ENCODE measurements at regions not wholly inside any gene's neighbourhood (a gene's known extent, or its start where the extent isn't known, plus 50 kb on each side); places are given as distances from the start of the nearest gene placed in this dataset.
"Not testable (repeated sequence)": the region's sequence is repeated elsewhere in the genome, so short reads cannot be mapped to it uniquely, and the experiment has no call there.

GRCh38 chr9:89935115-89935514, 330.3 kb downstream of the GADD45G start:
- DNase-seq (ENCODE audit: low read depth in 2 of 2) = no peak

DNA sequence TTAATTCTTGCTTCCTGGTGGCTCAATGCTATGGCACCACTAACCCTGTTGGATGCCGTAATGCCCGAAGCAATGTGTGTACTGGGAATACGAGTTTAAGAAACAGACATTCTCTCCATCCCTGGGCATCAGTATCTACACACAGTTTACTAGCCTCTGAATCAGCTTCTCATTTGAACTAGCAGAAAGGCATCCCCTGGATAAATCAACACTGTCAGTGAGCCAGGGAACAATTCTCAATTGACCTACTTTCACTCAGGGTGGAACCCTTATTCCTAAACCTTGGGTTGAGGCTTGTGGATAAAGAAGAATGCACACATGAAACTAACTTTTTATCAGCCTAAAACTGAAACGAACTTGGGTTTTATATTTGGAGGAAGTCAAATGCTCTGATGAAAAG, 331.0 kb downstream of the GADD45G start:
- DNase-seq (ENCODE audit: low read depth in 2 of 2) = no peak

DNA sequence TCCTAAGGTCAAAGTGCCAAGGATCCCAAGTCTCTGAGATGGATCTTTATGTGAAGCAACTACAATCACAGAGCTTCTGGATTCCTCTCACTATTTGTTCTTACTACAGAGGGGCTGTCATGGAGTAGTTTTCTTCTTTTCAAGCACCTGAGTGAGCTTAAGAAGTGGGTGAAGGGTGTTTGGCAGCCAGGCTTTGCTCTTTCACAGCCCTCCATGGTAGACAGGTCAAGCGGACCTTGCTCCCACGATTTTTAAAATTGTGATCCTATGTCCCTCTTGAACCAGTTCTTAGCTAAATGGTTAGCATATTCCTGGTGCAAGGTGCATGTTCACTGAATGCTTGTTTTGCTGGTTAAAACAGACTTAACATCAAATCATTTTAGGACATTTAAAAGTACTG, 332.2 kb downstream of the GADD45G start:
- DNase-seq (ENCODE audit: low read depth in 2 of 2) = no peak

- DNase-seq (ENCODE audit: low read depth in 2 of 2) = no peak
These were observed 334.4 kb downstream of the GADD45G start for GRCh38 chr9:89939181-89939580.

DNA sequence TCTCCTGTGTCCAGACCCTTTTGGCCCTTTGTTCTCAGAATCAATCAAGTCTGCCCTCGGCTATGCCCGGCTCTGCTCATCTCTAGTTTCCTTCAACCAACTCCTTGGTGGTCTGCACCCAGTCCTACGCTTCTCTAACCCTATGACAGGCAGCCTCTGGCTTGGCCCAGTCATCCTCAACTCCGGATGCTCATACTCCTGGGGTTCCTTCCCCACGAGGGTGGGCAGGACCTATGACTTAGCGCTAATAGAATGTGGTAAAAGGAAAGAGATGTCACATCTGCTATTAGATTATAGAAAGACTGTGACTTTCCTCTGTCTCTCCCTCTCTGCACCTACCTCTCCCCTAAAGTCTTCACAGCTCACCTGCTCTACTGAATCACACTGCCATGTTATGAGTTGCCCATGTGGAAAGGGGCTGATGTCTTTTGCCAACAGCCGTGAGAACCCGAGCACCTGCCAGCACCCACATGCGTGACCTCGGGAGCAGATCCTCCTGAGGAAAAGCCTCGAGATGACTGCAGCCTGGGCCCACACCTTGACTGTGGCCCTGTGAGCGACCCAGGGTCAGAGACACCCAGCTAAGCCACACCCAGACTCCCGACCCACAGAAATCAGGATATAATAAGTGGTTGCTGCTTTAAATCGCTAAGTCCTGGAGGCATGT, 334.9 kb downstream of the GADD45G start:
- DNase-seq (ENCODE audit: low read depth in 2 of 2) = no peak

DNA sequence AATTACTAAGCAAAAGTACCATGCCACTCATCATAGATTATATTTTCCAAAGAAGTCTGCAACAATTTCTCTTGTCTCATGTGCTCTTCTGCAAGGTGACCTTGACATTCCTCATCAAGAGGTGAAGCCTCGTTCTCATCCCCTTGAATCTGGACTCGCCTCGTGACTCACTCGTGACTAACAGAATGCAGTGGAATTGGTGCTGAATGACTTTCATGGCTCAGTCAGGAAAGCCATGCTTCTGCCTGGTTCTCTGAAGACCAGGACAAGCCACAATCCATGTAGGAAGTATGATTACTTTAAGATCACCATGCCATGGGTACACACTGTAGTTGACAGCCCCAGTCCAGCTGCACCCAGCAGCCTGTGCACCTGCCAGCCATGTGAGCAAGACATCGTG, 335.8 kb downstream of the GADD45G start:
- DNase-seq (ENCODE audit: low read depth in 2 of 2) = no peak

DNA sequence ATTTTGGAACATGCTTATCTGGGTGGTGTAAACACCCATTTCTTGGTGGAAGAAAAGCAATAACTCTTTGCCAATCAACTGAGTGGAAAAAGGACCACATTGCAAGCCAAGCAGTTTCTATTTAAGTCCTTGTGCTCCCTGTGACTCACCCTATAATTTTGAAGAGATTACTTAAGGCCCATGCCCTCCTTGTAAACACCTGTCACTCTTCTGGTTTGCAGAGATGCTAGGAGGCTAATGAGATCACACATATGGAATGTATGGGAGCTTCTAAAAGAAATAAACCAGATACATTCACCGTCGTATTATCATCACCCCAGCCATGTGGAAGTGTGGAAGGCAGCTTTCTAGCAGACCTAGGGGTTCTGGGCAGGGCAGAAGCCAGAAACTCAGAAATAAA, 337.1 kb downstream of the GADD45G start:
- DNase-seq (ENCODE audit: low read depth in 2 of 2) = no peak

DNA sequence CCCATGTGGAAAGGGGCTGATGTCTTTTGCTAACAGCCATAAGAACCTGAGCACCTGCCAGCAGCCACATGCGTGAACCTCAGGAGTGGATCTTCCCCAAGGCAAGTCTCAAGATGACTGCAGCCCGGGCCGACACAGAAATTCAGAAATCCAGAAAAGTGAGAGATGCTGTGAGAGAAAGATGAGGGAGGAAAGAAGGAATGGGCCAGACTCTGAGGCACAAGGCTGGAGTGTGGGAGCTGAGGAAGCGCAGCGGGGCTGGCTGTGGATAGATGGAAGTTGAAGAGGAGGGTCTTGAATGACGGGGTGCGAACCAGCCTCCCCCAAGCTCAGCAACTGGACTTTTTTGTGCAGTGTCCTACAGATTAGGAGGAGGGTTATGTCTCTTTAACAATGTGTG, 337.8 kb downstream of the GADD45G start:
- DNase-seq (ENCODE audit: low read depth in 2 of 2) = no peak

GRCh38 chr9:89943309-89943708, 338.5 kb downstream of the GADD45G start:
- no peak for DNase-seq (ENCODE audit: low read depth in 2 of 2)

DNA sequence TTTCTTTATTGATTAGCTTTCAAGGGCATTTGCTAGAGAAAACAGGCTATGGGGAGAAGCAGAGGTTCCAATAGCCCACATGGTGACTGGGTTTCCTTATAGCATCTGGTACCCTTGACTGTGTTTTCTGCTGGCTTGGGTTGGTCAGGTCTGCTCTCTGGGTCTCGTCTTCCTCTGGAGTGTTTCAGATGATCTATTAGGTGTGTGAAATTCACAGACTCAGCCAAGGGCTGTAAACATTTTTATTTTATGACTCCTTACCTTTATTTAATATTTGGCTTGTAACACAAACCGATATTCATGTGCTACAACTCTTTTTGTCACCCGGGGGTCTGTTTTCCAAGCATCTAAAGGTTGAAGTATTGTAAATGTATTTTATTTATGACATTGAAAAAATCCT, 338.9 kb downstream of the GADD45G start:
- DNase-seq (ENCODE audit: low read depth in 2 of 2) = no peak

GRCh38 chr9:89945133-89945532, 340.3 kb downstream of the GADD45G start:
- DNase-seq (ENCODE audit: low read depth in 2 of 2) = no peak

DNA sequence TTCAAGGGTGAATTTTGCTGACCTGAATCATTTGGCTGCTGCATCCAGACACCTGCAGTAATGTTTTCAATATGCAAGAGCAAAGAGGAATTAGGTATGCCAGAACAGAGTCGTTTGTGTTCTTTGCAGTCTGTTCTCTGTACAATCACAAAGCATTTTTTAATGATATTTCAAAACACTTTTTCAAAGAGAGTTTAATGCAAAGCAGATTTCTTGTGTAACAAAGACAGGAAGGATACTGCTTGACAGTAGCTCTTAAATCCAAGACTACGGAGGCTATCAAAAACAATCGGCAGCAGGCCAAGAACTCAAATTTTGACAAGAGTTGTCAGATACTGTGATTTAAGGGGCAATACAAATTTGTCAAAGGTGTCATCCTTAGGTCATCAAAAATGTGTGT, 341.9 kb downstream of the GADD45G start:
- DNase-seq (ENCODE audit: low read depth in 2 of 2) = no peak

- DNase-seq (ENCODE audit: low read depth in 2 of 2) = no peak
These were observed 344.3 kb downstream of the GADD45G start for GRCh38 chr9:89949111-89949510.

DNA sequence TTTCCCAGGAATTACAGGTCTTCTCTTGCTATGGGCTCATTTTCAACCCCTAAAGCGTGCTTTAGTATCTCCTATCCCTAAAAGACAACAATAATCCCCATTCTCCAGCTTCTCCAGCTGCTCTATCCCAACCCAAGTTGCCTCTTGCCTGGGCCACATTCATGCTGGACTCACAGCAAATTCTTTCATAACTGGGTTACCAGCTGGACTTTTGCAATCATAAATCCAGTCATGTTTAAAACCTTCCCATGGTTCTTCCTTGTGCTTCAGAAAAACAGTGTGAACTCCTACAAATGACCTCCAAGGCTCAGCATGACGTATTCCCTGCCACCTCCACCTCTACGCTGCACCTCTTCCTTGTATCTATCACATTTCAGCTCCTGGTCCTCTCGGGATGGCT, 346.9 kb downstream of the GADD45G start:
- DNase-seq (ENCODE audit: low read depth in 2 of 2) = no peak

DNA sequence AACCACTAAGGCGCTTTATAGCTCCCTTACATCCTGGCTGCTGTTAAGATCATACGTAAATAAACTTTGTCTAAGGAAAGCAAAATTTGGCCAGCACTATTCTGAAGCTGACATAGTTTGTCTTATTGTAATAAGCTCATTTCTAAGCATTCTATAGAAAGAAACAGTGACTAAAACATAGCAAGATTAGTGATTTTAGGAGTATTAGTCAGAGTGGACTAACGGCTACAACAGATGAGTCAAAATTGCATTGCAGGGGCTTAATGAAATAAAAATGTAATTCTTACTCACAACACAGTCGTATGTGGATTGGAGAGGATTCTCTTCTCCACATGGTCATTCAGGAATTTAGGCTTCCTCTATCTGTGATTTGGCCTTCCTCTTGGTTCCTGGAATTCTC, 347.6 kb downstream of the GADD45G start:
- no peak for DNase-seq (ENCODE audit: low read depth in 2 of 2)

- not testable (repeated sequence) for DNase-seq (ENCODE audit: low read depth in 2 of 2)
These were observed 348.5 kb downstream of the GADD45G start for GRCh38 chr9:89953263-89953662.

DNA sequence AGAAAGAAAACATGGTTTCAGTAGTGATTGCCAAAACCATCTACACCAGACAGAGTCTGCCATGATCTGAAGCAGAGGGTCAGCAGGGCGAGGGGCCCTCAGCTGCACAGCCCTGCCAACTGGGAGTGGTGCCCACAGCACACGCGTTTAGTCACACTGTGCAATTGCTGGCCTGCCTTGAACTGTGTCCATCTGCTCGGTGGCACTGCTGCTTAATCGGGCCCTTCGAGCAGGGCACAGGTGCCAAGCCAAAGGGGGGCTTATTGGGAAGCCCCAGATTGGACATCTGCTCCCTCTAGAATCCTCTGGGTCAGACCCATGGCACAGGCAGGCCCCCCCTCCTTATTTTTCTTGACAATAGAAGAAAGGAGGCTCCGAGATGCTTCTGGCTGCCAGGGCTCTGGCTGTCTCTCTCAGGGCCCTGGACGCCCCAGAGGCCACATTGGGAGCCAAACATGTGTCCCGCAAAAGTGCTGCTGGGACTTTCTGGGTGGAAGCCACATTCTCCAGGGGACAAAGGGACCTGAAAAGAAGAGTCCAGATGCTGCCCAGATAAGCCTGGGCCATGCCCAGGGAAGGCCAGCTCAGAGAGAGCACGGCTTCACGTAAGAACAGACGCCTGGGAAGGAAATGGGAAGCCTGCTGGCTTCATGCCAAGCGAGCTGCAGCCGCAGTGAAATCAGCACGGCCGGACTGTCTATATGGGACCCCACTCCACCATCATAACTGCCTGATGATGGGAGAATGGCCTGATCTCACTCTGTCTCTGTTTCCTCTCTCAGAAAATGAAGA, 349.2 kb downstream of the GADD45G start:
- DNase-seq (ENCODE audit: low read depth in 2 of 2) = no peak

DNA sequence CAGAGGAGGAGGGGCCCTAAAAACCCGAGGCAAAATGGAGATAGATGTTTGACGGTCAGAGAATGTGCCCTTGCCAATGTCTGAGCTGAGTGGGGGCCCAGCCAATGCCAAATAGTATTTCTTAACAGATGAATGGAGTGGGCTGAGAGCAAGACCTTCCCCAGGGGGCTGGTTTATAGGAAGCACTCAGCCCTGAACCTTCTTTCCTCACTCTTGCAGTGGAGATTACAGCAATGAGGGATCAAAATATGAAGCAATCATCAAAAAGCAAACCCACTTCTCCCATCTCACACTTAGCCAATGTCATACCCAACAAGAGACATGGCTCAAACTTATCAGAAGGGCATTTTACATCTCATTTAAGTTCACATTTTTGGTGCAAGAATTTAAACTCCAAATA, 350.3 kb downstream of the GADD45G start:
- DNase-seq (ENCODE audit: low read depth in 2 of 2) = no peak

DNA sequence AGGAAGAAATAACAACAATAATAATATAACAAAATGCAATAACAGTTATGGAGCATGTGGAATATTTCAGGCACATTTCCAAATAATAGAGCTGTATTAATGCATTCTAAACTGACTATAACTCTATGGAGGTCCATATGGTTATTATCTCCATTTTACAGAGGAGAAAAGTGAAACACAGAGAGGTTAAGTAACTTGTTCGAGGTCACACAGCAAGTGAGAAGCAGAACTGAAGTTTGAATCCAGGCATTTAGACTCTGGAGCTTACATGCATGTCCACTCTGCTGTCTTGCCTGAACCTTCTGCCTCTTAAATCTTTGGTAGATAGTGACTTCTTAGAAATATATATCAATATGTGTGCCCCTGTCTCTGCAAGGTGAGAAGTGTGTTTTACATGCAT, 350.8 kb downstream of the GADD45G start:
- DNase-seq (ENCODE audit: low read depth in 2 of 2) = no peak

DNA sequence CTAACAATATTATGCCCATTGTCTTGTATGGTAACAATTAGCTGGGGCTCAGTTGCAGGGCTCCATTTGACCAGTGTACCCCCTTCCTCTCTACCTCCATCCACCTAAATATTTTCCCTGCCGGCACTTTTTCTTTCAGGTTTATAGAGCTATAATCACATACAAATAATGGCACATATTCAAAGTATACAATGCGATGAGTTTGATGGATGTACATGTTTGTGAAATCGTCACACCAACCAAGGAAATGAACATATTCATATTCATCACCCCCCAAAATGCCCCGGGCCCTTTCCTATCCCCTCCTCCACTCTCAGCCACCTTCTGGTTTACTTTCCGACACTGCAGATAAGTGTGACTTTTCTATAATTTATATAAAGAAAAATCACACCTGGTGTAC, 351.5 kb downstream of the GADD45G start:
- DNase-seq (ENCODE audit: low read depth in 2 of 2) = no peak

- DNase-seq (ENCODE audit: low read depth in 2 of 2) = no peak
These were observed 352.1 kb downstream of the GADD45G start for GRCh38 chr9:89956907-89957306.

- no peak for DNase-seq (ENCODE audit: low read depth in 2 of 2)
These were observed 353.3 kb downstream of the GADD45G start for GRCh38 chr9:89958086-89958485.

GRCh38 chr9:89961616-89962341, 357.0 kb downstream of the GADD45G start:
- no peak for DNase-seq (ENCODE audit: low read depth in 2 of 2)

Measured in stimulated activated CD4-positive, alpha-beta T cell treated with anti-CD3 and anti-CD28 coated beads, Interleukin-4, amount 100 ng/mL, for 48 hours (primary cell).